NT2/D1 (cell line): ENCODE measurements at regions not wholly inside any gene's neighbourhood (a gene's known extent, or its start where the extent isn't known, plus 50 kb on each side); places are given as distances from the start of the nearest gene placed in this dataset.

Experiments
- SUZ12 ChIP-seq: IDR thresholded peaks from 2 replicates; pipeline ENCODE4 v1.6.1; 2011; ENCODE audit not compliant: insufficient read length, insufficient read depth; ENCODE audit errors: extremely low read depth
- ZNF274 ChIP-seq: IDR thresholded peaks from 2 replicates; pipeline ENCODE4 v1.6.1; 2011; ENCODE audit warnings: mild to moderate bottlenecking, low read depth, low read length

GRCh38 chr5:92119110-92119509, 736.0 kb upstream of the ARRDC3 start:
- no peak for TF ChIP-seq ZNF274
- no peak for TF ChIP-seq SUZ12
